SKM-1 (cell line): ENCODE measurements at regions not wholly inside any gene's neighbourhood (a gene's known extent, or its start where the extent isn't known, plus 50 kb on each side); places are given as distances from the start of the nearest gene placed in this dataset.
"Not testable (repeated sequence)": the region's sequence is repeated elsewhere in the genome, so short reads cannot be mapped to it uniquely, and the experiment has no call there.

ENCODE experiments used
- DNase-seq: peaks from one replicate; lab custom pipeline; 2025; ENCODE audit not compliant: unreplicated experiment; lab: John Stamatoyannopoulos, UW

DNA sequence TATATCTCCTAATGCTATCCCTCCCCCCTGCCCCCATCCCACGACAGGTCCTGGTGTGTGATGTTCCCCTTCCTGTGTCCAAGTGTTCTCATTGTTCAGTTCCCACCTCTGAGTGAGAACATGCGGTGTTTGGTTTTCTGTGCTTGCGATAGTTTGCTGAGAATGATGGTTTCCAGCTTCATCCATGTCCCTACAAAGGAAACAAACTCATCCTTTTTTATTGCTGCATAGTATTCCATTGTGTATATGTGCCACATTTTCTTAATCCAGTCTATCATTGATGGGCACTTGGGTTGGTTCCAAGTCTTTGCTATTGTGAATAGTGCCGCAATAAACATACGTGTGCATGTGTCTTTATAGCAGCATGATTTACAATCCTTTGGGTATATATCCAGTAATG lies 146.9 kb downstream of the LYPLAL1 start:
- not testable (repeated sequence) for DNase-seq

DNA sequence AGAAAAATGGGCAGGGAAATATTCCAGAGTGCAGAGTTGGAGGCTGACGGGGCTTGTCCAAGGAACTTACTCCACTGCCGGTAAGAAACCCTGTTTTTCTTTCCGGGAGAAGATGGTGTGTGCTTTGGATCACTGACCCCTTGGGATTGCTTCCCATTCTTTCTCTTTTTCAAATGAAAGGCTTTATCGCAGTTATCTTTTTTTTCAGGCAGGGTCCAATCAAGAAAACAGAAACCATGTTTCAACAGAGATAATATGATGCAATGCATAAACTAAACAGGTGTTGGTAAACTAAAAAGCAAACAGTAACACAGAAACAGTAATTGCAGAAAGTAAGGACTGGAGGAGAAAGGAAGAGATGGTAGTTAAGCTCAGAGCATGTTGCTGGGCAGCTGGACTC lies 145.1 kb downstream of the LYPLAL1 start:
- DNase-seq: no peak

DNA sequence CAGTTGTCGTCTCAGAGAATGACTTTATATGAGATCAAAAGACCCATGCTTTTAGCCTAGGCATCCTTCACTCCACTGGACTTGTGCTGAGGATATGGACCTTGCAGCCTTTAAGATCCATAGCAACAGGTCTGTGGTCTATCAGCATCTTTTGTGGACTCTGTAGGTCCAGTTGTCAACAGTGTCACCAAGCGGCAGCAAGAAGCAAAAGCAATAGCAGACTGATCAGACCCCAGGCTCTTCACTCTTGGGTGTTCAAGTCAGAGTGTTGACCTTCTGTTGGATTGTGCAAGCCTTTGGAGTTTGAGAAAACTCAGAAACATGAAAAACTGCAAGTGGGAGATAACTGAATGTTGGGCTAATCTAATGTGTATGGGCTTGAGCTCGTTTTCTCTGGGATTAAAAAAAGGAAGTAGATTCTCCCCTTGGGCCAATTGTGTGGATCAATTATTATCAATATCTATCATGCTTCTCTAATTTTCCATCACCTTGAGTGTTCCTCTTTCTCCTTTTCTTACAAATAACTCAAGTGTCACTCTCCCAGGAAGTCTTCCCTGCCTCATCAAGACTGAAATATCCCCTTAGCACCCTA lies 144.2 kb downstream of the LYPLAL1 start:
- DNase-seq: peak; percentile 27

DNA sequence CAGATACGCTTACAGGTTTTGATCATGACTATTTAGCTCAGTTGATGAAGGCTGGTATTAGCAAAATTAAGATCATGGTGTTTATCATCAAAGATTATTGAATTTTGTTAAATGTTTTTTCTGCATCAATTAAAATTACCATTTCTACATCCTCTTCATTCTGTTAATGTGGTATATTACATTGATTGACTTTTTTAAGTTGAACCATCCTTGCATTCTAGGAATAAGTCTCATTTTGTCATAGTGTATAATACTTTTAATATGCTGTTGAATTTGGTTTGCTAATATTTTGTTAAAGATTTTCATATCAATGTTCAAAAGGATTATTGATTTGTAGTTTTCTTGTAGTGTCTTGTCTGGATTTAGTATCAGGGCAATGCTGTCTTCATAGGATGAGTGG lies 142.4 kb downstream of the LYPLAL1 start:
- DNase-seq: no peak

DNA sequence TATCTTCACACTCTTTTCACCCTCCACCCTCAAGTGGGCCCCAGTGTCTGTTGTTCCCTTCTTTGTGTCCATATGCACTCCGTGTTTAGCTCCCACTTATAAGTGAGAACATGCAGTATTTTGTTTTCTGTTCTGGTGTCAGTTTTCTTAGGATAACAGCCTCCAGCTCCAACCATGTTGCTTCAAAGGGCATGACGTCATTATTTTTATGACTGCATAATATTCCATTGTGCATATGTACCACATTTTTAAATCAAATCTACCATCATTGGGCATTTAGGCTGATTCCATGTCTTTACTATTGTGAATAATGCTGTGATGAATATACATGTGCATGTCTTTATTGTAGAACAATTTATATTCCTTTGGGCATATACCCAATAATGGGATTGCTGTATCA lies 140.3 kb downstream of the LYPLAL1 start:
- no peak for DNase-seq

DNA sequence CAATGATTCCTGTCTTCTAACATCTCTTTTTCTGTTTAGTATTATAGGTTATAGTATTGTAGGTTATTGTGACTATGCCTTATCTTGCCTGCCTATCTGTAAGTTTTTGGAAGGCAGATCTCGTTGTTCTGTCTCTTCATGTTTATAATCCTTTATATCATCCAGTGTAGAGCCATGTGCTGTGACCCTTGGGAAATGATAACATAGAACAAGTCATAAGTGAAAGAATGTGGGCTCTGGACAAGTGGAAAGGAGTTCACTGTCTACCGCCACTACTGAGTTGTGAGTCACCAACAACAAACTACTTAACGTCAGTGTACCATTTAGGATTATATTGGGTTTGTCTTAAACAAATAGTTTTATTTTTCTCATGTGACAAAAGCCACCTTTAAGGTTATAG lies 139.3 kb downstream of the LYPLAL1 start:
- DNase-seq: no peak

DNA sequence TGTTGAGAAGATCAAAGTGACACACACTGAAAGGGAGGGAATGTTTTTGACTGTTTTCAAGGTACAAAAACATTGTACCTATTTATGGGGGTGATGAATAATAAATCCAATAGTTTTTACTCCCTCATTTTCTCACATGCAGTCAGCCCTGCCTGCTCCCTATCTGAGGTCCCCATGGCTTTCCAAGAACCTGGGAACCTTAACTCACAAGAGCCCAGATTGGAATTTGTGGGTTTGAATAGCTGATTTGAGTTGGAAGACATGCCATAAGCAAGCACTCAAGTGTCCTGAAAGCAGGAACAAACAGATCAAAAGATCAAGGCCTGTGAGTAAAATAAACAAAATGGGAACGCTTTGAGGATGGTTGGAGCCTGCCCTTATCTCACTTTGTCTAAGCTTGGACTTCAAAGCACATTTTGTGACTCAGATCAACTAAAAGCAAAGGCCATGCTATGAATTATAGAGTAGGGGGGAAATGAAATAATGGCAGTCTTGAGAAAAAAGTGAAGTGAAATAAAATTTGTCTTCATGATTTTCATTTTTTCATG lies 136.6 kb downstream of the LYPLAL1 start:
- no peak for DNase-seq

DNA sequence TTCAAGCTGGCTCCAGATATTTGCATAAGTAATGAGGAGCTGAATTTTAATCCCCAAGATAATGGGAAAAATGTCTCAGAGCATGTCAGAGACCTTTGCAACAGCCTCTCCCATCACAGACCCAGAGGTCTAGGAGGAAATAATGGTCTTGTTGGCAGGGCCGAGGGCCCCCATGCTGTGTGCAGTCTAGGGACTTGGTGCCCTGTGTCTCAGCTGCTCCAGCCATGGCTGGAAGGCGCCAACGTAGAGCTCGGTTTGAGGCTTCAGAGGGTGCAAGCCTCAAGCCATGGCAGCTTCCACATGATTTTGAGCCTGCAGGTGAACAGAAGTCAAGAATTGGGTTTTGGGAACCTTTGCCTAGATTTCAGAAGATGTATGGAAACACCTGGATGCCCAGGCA lies 134.7 kb downstream of the LYPLAL1 start:
- no peak for DNase-seq

DNA sequence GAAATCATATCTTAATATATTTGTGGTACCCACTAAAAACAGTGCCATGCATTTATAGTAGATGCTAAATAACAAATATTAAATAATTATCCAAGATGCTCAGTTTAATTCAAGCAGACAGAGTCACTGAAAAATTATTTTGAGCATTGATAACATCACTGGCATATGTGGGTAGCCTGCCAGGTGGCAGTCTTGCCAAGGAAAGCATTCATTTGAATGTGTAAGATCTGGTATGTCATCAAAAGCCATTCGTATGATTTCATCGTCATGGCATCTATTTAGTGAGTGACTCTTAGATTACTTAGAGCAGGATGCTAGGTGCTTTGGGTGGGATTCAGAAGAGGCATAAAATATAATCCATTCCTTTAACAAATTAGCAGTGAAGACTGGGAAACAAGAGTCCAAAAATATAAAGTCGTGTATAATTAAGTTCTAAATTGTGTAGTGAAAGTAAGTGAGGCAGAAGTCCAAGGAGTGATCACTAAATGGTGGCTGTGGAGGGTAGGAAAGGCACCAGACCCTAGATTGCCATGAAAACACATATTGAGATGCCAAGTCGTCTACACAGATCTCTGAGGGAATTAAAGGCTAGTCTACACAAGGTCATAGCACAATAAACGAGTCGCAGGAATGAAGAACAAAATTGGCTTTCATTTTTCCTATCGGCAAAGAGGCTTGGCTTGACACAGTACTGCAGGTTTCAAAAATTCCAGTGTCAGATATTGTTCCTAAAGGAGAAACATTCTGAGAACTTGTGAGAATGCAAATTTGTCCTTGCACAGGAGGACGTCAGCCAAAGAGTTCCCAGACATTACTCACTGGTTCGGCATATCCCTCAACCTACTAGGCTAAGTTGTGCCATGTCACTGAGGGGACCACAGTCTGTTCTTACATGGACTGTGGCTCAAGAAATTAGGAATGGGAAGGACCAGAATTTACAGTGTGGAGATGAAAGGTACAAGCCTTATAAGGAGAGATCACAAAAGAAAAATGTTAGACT lies 130.8 kb downstream of the LYPLAL1 start:
- DNase-seq: no peak

DNA sequence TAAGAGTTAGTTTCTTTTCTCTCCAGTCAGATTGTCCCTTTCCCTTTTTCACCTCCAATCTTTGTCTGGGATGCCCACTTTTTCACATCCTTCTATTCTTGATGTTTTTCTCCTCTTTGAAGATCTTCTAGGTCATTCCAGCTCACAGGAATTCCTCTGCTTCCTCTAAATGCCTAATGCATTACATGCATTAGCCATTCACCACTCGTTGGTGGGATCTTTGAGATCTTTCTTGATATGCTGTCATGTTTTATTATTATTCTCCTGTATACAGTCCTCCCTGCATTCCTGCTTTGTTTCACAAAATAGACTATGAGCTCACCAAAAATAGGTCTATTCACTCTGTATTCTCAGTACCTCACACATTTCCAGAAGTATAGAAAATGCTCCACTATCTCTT lies 129.0 kb downstream of the LYPLAL1 start:
- DNase-seq: no peak

DNA sequence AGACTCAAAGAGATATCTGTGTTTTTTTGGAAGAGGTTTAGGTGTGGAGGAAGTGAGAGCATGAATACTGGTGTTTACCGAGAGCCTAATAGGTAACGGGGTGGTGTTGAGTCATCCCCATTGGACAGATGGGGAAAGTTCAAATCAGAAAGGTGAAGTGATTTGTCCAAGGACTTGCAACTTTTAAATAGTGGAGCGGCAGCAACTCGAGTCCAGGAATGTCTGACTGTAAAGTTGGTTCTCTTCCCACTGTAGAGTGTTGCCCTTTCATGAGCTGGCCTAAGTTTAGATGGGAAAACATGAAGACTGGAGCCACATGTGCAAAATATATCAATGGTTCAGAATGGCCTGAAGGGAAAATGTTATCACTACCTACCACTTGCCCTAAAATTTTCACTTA lies 125.7 kb downstream of the LYPLAL1 start:
- DNase-seq: no peak

DNA sequence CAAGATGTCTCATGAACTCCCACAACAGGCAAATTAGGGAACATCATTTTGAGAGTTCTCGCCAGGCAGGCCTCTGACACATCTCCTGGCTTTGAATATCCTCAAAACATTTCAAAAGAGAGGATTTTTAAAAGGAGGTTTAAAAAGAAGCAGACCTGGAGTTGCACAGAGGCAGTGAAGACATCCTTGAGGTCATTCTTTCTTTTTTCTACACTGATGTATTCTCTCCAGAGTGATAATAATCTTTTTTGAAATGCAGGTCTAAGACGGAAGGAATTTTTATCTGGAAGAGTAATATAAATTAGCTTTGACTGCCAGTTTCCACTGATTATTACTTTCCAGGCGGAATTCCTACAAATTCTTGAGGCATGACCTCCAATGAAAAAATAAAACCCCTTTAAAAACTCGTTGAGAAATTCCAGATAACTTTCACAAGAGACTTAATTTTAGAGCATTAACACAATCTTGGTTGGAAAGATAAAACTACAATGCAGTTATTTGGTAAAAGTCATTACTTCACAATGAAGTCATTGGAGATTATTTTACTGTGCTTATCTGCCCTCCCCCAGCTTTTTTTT lies 125.0 kb downstream of the LYPLAL1 start:
- DNase-seq: no peak

DNA sequence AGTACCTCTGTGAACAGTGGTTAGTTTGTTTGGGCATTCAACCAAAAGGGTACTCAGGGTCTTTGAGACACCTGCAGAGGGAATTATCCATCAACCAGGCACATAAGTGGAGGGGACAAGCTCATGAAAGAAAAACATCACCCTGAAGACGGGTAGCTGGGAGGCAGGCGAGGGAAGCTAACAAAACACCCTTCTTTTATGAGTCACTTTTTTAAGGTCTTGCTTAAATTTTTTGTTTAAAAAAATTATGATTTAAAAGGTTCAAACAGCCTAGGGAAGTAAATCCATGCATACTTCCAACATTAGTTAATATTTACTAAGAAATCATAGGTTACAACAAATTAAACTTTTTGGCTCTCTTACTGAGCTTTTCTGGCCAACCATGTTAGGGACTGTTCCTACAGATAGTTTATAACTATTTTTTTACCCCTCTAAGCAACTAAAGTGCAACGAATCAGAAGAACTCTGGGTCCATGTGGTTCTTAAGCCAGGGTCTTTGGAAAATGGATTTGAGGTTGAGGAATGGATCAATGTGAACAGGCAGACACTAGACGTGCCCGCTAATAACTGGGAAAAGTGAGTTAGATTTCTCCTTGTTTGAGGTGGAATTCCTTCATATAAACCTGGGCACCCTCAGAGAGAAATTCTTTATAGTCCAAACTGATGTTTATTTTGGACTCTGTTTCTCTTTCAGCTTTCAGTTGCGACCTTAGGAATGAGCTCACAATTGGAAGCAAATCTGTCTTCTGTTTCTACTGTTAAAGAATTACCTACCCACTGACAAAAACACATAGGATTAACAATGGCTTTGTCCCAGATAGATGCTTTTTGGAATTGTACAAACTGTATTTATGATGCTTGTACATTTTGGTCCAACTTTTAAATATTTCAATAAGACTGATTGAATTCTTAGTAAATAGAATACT lies 123.0 kb downstream of the LYPLAL1 start:
- DNase-seq: no peak

DNA sequence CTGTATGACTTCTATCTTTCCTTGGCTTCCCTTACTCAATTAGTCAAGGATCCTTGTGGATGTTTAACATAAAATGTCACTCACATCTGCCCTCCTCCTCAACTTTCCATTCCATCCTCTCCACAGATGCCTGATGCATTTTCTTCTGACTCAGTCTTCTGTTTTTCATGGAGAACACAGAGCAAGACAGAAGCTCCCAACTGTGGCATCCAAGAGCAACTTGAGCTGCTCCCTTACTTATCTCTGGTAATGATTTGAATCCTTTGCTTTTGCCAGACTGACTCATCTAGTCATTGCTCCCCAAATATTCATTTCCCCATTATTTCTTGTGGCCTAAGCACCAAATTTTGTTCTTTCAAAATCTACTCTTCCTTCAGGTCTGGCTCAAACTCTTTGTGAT lies 120.6 kb downstream of the LYPLAL1 start:
- DNase-seq: no peak

DNA sequence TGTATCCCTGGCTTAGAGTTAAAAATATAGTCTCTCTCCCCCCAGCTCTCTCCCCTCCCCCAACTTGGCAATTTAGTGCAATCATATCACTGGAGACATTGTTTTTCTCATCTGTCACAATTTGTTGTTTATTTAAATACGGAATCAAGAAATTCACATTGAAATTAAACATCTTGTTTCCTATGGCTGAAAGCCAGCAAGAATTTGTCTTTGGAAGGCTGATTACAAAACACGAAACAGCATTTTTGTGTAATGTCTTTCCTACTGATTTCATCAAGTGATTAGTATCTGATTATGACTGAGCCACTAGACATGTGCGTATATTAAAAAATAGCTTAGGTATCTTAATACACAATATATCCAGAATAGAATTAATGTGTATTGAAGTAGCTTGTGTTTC lies 119.7 kb downstream of the LYPLAL1 start:
- no peak for DNase-seq

DNA sequence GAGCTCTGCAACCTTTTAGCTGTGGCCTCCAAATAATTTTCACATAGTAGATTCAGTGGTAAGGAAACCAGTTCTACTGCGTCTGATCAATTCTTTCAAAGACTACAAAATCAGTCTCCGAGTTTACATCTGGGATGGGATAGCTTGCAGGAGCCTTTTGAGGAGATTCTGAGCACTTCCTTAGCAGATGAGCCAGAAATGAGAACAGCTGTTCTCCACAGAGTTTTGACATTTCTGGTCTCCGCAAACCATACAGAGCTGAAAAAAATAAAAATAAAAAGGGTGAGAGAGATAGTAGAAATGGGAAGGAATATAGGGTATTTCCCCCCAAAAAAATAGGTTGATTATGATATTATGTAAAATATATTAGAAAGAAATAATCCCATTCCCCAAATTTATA lies 119.3 kb downstream of the LYPLAL1 start:
- DNase-seq: no peak

DNA sequence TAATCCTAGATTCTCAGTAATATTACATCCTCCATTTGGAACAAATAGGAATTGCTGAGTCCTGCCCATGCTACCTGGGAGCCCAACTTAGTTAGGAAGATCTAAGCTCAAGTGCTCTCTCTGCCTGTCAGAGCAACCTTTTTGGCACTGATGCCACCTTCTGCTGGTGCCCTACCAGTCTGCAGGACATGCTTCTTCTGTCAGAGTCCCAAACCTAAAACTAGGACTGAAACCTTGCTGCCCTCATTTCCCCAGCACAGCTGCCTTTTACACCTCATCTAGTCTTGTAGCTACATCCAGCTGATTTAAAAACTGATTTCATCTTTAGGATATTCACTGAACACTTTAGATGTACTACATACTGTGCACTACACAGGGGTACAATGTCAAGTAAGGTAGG lies 118.7 kb downstream of the LYPLAL1 start:
- DNase-seq: no peak

DNA sequence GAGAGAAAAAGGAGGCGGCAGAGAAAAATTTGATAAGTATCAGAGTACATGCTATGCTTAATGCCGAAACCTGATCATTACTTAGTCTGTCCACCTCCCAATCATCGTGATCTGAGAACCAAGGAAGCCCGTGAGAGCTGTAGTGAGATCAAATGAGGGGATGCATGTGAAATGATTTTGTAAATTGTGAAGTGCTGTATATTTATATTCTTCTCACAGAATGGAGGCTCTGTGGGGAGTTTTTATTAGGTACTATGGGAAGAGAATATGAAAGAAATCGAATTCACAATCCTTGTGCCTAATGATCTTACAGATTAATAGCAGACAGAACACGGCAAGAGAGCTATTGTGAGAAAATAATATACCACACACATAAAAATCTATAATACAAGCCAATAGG lies 115.5 kb downstream of the LYPLAL1 start:
- DNase-seq: no peak

DNA sequence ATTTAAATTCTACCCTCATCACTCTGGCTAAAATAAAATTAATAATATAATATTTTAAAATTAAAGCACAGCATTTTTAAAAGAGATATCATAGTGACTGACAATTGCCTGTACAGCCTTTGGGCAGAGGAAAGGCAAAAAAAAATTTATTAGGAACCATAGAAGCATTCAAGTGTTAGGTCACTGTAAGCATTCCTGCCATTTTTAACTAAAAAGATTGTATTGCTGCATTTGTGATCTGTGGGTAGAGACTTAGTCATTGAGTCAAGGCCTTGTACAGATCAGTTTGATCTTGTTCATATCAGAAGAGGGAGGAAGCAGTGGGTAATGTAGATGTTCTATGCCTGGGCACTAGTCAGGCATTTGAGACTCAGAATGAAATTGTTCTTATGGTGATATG lies 109.9 kb downstream of the LYPLAL1 start:
- no peak for DNase-seq

DNA sequence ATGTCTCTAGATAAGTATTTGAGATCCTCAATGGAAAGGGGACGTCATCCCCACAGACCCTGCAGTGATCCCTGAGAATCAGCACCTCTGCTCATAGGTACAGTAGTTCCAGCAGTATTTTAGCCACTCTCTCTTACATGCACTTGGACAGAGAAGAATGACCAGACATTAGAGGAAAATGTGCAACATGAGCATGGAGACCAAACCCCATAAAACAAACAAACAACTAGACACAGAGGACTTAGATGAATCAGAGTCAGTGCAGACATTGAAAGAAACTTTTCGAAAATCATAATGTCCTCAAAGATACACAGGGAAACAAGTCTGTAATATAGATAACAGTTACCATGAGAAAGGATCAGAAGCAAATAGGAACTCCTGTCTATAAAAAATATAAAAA lies 108.2 kb downstream of the LYPLAL1 start:
- DNase-seq: no peak
